Breast epithelium (tissue), 3 donors: ENCODE measurements at regions not wholly inside any gene's neighbourhood (a gene's known extent, or its start where the extent isn't known, plus 50 kb on each side); places are given as distances from the start of the nearest gene placed in this dataset.

ENCODE experiments used
- CTCF ChIP-seq, 3 donors: fragments of 450-650 bp; IDR thresholded peaks; one replicate each; pipeline ENCODE4 v1.5.1; 2016 to 2017; ENCODE audit warnings: antibody characterized with exemption in 3 of 3, mild to moderate bottlenecking in 3 of 3, moderate library complexity in 3 of 3
- POLR2AphosphoS5 ChIP-seq, 3 donors: sonication (generic); formaldehyde crosslinking; IDR thresholded peaks; one replicate each; pipeline ENCODE4 v1.6.1; 2017; ENCODE audit warnings: antibody characterized with exemption in 3 of 3

- TF ChIP-seq CTCF (IDR thresholded peaks at IDR 0.05) = peak in 1 of 3 donors; percentile 20
- TF ChIP-seq POLR2AphosphoS5 (IDR thresholded peaks at IDR 0.05) = no peak
Observed at GRCh38 chr2:7672027-7672684, 754.9 kb downstream of the RNF144A start.
